ENCODE measurements at regions not wholly inside any gene's neighbourhood (a gene's known extent, or its start where the extent isn't known, plus 50 kb on each side); places are given as distances from the start of the nearest gene placed in this dataset.

GRCh38 chr16:79317521-79317920 is 283.0 kb downstream of the MAF start:
- ChIA-PET RAD21 (ENCODE audit: low non-redundant PET in 1 of 2, low total read pairs in 2 of 2, uncharacterized antibody in 2 of 2, unreplicated experiment in 2 of 2) (no interaction called here), POLR2A (no interaction called here), CTCF (no interaction called here)
- Histone ChIP-seq H3K4me3 (replicated peaks in 1 of 2; ENCODE audit: low read depth in 1 of 2, low read length in 2 of 2) (no peak overlapping the region), H3K36me3 (ENCODE audit: control insufficient read depth in 1 of 2, insufficient read depth in 2 of 2, low read length in 2 of 2) (no peaks in the 10 kb centered on the region), H3K79me2 (ENCODE audit: insufficient read depth, low read length) (no peaks in the 10 kb centered on the region), H3K27ac (ENCODE audit: low read depth, low read length) (no peak overlapping the region), H3K4me2 (ENCODE audit: low read length) (no peak overlapping the region), H3K4me1 (ENCODE audit: control insufficient read depth in 1 of 2, insufficient read depth in 2 of 2, low read length in 2 of 2) (no peaks in the 10 kb centered on the region), H3K9ac (ENCODE audit: low read length) (no peak overlapping the region), H3K27me3 (ENCODE audit: insufficient read depth, low read length) (no peaks in the 10 kb centered on the region), H3K9me2 (ENCODE audit: insufficient read depth) (no peaks in the 10 kb centered on the region), H3K9me3 (ENCODE audit: control insufficient read depth in 1 of 2, insufficient read depth in 1 of 2, low read depth in 1 of 2, low read length in 2 of 2) (peaks cover 20 to 26% of the 10 kb centered on the region in 2 experiments; a peak in 2 of 4 replicates), H2AFZ (ENCODE audit: low read depth, low read length, poor library complexity, severe bottlenecking) (no peak overlapping the region), H4K20me1 (ENCODE audit: insufficient read depth) (no peaks in the 10 kb centered on the region)
- no peak for TF ChIP-seq RAD21 (IDR thresholded peaks at IDR 0.05; ENCODE audit: low read depth)
- ATAC-seq = no peak
- no TSS peak for BruUV-seq (replicated peaks)
- intact Hi-C loops (cut with micrococcal nuclease) = no loop called here
- no peak for DNase-seq (ENCODE audit: low read depth, low spot score)

- intact Hi-C loops (cut with micrococcal nuclease) = no loop called here
- Histone ChIP-seq H3K27me3 (ENCODE audit: insufficient read depth, low read length) (no peaks in the 10 kb centered on the region), H3K9ac (ENCODE audit: low read length) (no peak overlapping the region), H3K4me3 (replicated peaks in 1 of 2; ENCODE audit: low read depth in 1 of 2, low read length in 2 of 2) (no peak overlapping the region), H3K9me3 (ENCODE audit: control insufficient read depth in 1 of 2, insufficient read depth in 1 of 2, low read depth in 1 of 2, low read length in 2 of 2) (peaks cover 20 to 23% of the 10 kb centered on the region in 2 experiments; a peak in 2 of 4 replicates), H2AFZ (ENCODE audit: low read depth, low read length, poor library complexity, severe bottlenecking) (no peak overlapping the region), H4K20me1 (ENCODE audit: insufficient read depth) (no peaks in the 10 kb centered on the region), H3K9me2 (ENCODE audit: insufficient read depth) (no peaks in the 10 kb centered on the region), H3K4me2 (ENCODE audit: low read length) (no peak overlapping the region), H3K79me2 (ENCODE audit: insufficient read depth, low read length) (no peaks in the 10 kb centered on the region), H3K27ac (ENCODE audit: low read depth, low read length) (no peak overlapping the region), H3K4me1 (ENCODE audit: control insufficient read depth in 1 of 2, insufficient read depth in 2 of 2, low read length in 2 of 2) (no peaks in the 10 kb centered on the region), H3K36me3 (ENCODE audit: control insufficient read depth in 1 of 2, insufficient read depth in 2 of 2, low read length in 2 of 2) (no peaks in the 10 kb centered on the region)
- TF ChIP-seq SIN3A (IDR thresholded peaks at IDR 0.05; ENCODE audit: low read depth) (no peak), FOSL1 (IDR thresholded peaks at IDR 0.05; ENCODE audit: low read depth) (no peak), TCF7L2 (IDR thresholded peaks at IDR 0.05; ENCODE audit: borderline replicate concordance, extremely low read depth, insufficient read depth, insufficient read length) (no peak), EGR1 (IDR thresholded peaks at IDR 0.05; ENCODE audit: low read depth) (no peak), ATF3 (IDR thresholded peaks at IDR 0.05) (no peak), POLR2AphosphoS5 (IDR thresholded peaks at IDR 0.05; ENCODE audit: low read depth, low read length) (no peak), MAX (IDR thresholded peaks at IDR 0.05) (no peak), ELF1 (IDR thresholded peaks at IDR 0.05; ENCODE audit: borderline replicate concordance, low read depth) (no peak), RAD21 (IDR thresholded peaks at IDR 0.05; ENCODE audit: low read depth) (no peak), YY1 (IDR thresholded peaks at IDR 0.05; ENCODE audit: extremely low read depth, insufficient replicate concordance, low read depth, low read length) (no peak), REST (IDR thresholded peaks at IDR 0.05; ENCODE audit: low read depth) (no peak), ZFX (IDR thresholded peaks at IDR 0.05) (no peak), CBX3 (IDR thresholded peaks at IDR 0.05; ENCODE audit: low read depth) (no peak)
- BruUV-seq (replicated peaks) = no TSS peak
- ATAC-seq (no peak), DNase-seq (ENCODE audit: low read depth, low spot score) (no peak)
- RAD21 ChIA-PET (ENCODE audit: low non-redundant PET in 1 of 2, low total read pairs in 2 of 2, uncharacterized antibody in 2 of 2, unreplicated experiment in 2 of 2) = no interaction called here
- POLR2A ChIA-PET = no interaction called here
- CTCF ChIA-PET = no interaction called here
Observed at GRCh38 chr16:79317026-79317425, 283.5 kb downstream of the MAF start.
